B cell (primary cell): ENCODE measurements at regions not wholly inside any gene's neighbourhood (a gene's known extent, or its start where the extent isn't known, plus 50 kb on each side); places are given as distances from the start of the nearest gene placed in this dataset.

Source experiments
- EZH2 ChIP-seq: IDR thresholded peaks from 2 replicates; pipeline ENCODE4 v1.6.1; 2012; ENCODE audit warnings: borderline replicate concordance, low read depth, mild to moderate bottlenecking, moderate library complexity, low read length; ENCODE audit not compliant: insufficient read depth, poor library complexity, severe bottlenecking
- TF ChIP-seq, protein P1 (sequence below): fragments of 200-600 bp; IDR thresholded peaks from one replicate; pipeline ENCODE4 v1.8.0; 2022; ENCODE audit warnings: antibody characterized with exemption, mild to moderate bottlenecking

DNA sequence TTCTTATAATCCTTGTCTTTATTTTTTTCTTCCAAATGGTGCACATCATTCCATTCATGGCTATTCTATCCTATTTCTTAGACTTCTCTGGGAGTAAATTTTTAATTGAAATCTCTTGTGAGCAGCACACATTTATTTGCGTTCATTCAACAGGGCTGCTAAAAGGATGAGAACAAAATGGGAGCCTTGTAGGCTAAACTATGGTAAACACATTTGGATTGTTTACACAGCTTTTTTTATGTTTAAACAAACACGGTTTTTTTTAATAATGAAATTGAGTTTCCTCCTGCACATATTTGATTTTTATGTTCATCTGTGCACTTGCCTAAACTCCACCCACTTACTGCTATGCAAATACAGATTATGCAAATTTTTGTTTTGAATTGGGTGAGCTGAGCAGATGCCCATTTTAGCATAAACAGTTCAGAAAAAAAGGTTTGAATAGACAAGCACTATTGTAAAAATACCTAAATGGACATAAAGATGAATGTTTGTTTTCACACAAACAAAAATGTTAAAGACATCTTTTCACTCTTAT lies 92.0 kb downstream of the OLIG3 start:
- TF ChIP-seq, protein P1, sequence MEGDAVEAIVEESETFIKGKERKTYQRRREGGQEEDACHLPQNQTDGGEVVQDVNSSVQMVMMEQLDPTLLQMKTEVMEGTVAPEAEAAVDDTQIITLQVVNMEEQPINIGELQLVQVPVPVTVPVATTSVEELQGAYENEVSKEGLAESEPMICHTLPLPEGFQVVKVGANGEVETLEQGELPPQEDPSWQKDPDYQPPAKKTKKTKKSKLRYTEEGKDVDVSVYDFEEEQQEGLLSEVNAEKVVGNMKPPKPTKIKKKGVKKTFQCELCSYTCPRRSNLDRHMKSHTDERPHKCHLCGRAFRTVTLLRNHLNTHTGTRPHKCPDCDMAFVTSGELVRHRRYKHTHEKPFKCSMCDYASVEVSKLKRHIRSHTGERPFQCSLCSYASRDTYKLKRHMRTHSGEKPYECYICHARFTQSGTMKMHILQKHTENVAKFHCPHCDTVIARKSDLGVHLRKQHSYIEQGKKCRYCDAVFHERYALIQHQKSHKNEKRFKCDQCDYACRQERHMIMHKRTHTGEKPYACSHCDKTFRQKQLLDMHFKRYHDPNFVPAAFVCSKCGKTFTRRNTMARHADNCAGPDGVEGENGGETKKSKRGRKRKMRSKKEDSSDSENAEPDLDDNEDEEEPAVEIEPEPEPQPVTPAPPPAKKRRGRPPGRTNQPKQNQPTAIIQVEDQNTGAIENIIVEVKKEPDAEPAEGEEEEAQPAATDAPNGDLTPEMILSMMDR: no peak
- no peak for TF ChIP-seq EZH2
